Esophagus squamous epithelium (tissue), 5 donors: ENCODE measurements at regions not wholly inside any gene's neighbourhood (a gene's known extent, or its start where the extent isn't known, plus 50 kb on each side); places are given as distances from the start of the nearest gene placed in this dataset.

Experiments used
- DNase-seq: peaks from one replicate; lab custom pipeline; 2025; lab: John Stamatoyannopoulos, UW
- H3K27ac ChIP-seq, 4 donors: fragments of 200-600 bp; sonication (generic); one replicate each; pipeline ENCODE4 v1.5.1; 2016 to 2019; ENCODE audit warnings: mild to moderate bottlenecking in 1 of 4
- H3K27me3 ChIP-seq, 4 donors: fragments of 200-600 bp; sonication (generic); 1 replicate in 3 of 4; 2 replicates in 1 of 4; pipeline versions ENCODE4 v1.5.1 to v1.6.0; 2017 to 2021; ENCODE audit warnings: antibody characterized with exemption in 1 of 4
- H3K36me3 ChIP-seq, 3 donors: fragments of 200-600 bp; sonication (generic); one replicate each; pipeline ENCODE4 v1.5.1; 2016 to 2019
- H3K4me1 ChIP-seq, 3 donors: fragments of 200-600 bp; sonication (generic); one replicate each; pipeline ENCODE4 v1.5.1; 2017 to 2019
- H3K4me3 ChIP-seq, 4 donors: fragments of 200-600 bp; sonication (generic); 1 replicate in 3 of 4; 2 replicates in 1 of 4; pipeline ENCODE4 v1.5.1; 2016 to 2019; ENCODE audit warnings: mild to moderate bottlenecking in 2 of 4, moderate library complexity in 1 of 4
- H3K9me3 ChIP-seq, 3 donors: fragments of 200-600 bp; sonication (generic); one replicate each; pipeline ENCODE4 v1.5.1; 2016 to 2019
- POLR2A ChIP-seq, 4 donors: fragments of 450-650 bp; IDR thresholded peaks; one replicate each; pipeline ENCODE4 v1.6.1; 2017; ENCODE audit warnings: antibody characterized with exemption in 4 of 4, mild to moderate bottlenecking in 4 of 4, moderate library complexity in 3 of 4
- WGBS, 2 donors: methylation state at CpG; one replicate each; pipeline ENCODE4 v1.1.5; 2018; 5-methylcytosine and 5-hydroxymethylcytosine counted together
- intact Hi-C: fragments of 100-400 bp; cut with DNase I; formaldehyde crosslinking; loops from one replicate; pipeline ENCODE4 v1.15.0; 2022
- TF ChIP-seq, protein P1 (sequence below), 6 experiments: fragments of 450-650 bp in 4 of 6; fragments of 200-600 bp in 2 of 6; sonication (generic) in 2 of 6; IDR thresholded peaks; one replicate each; pipeline ENCODE4 v1.5.1; 2016 to 2019; ENCODE audit warnings: antibody characterized with exemption in 6 of 6, mild to moderate bottlenecking in 4 of 6, moderate library complexity in 4 of 6
- donor health status: DM: yes; HTN: yes; CAD: no.

DNA sequence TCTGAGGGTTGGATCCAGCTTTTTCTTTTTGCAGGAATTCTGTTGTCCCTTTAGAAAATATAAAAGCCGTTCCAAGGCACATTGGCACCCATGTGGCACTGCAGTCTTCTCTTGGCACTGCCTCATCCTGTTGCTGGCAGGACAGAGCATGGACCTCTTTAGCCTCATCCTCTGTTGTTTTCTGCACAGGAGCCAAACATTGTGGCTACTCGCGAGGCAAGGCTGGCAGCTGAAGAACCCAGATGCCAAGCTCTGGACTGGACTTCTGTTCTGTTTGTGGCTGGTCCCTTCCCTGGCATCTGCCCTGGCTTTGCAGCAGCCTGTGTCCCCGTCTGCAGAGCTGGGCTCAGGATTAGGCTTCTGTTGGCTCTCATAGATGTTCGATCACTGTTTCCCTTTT, 224.7 kb upstream of the TBC1D5 start:
- no peaks in the 10 kb centered on the region for H3K36me3 ChIP-seq
- H3K27ac ChIP-seq: no peak overlapping the region
- DNase-seq: no peak
- TF ChIP-seq, protein P1, sequence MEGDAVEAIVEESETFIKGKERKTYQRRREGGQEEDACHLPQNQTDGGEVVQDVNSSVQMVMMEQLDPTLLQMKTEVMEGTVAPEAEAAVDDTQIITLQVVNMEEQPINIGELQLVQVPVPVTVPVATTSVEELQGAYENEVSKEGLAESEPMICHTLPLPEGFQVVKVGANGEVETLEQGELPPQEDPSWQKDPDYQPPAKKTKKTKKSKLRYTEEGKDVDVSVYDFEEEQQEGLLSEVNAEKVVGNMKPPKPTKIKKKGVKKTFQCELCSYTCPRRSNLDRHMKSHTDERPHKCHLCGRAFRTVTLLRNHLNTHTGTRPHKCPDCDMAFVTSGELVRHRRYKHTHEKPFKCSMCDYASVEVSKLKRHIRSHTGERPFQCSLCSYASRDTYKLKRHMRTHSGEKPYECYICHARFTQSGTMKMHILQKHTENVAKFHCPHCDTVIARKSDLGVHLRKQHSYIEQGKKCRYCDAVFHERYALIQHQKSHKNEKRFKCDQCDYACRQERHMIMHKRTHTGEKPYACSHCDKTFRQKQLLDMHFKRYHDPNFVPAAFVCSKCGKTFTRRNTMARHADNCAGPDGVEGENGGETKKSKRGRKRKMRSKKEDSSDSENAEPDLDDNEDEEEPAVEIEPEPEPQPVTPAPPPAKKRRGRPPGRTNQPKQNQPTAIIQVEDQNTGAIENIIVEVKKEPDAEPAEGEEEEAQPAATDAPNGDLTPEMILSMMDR (IDR thresholded peaks at IDR 0.05): no peak
- no peak for TF ChIP-seq POLR2A (IDR thresholded peaks at IDR 0.05)
- no peaks in the 10 kb centered on the region for H3K27me3 ChIP-seq
- 82 to 85% methylated on average over 5 of the region's 5 CpGs for WGBS, 2 donors
- H3K9me3 ChIP-seq: no peaks in the 10 kb centered on the region
- H3K4me3 ChIP-seq: no peak overlapping the region
- intact Hi-C loops: no loop called here
- no peaks in the 10 kb centered on the region for H3K4me1 ChIP-seq

DNA sequence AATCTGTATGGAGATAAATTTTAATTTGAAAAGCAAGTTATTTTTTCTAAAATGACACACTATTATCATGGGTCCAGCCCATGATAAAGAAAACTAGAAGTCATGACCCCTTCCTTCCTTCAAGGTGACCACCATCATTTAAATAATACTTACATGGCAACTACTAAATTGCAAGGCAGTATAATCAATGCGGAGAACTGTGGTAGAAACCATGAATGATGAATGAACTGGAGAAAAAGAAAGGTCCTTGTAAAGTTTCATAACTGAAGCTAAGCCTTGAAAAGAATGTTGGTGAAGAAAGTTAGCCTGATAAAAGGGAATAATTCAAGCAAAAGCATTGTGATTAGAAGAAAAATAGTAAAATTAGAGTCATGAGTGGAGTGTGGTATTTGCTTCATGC, 222.9 kb upstream of the TBC1D5 start:
- 81 to 90% methylated on average over 1 of the region's 1 CpG for WGBS, 2 donors
- intact Hi-C loops: no loop called here

DNA sequence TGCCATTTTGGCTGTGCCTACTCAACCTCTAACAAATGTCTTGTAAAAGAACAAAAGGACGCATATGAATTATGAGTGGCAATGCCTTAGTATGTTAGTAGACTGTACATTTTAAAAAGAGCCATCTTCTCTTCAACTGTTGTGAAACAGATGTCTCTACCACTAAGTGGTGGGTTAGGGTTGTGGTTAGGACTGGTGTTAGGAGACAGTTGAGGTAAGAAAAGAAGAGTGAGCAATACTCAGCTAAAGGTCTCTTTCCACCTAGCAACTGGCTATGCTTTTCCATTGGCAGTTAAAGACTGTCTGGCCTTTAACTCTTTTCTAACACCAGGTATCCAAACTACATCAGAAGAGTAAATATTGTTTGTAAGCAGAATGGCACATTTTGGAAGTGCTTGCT, 221.7 kb upstream of the TBC1D5 start:
- intact Hi-C loops: no loop called here
- no peak overlapping the region for H3K27ac ChIP-seq

More for the DNA sequence above, 222.9 kb upstream of the TBC1D5 start:
- Histone ChIP-seq H3K27me3 (no peaks in the 10 kb centered on the region), H3K4me3 (no peak overlapping the region), H3K9me3 (no peaks in the 10 kb centered on the region), H3K36me3 (no peaks in the 10 kb centered on the region), H3K27ac (no peak overlapping the region), H3K4me1 (no peaks in the 10 kb centered on the region)
- TF ChIP-seq POLR2A (IDR thresholded peaks at IDR 0.05): no peak
- TF ChIP-seq, protein P1 (IDR thresholded peaks at IDR 0.05): no peak
- no peak for DNase-seq

DNA sequence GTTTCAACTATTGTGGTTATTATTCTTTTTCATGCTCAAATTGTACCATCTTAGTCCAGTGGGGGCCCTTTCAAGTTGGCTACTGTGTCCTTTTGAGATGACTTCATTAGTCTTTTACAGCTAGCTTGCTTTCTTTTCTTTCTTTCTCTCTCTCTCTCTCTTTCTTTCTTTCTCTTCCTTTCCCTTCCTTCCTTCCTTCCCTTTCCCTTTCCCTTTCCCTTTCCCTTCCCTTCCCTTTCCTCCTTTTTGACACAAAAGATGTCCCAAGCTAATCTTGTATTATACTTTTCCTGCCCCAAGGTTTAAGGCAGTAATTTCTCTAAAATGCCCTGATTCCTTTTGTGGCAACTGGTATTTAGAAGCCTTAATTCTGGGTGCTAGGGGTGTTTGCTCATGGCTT, 213.0 kb upstream of the TBC1D5 start:
- Histone ChIP-seq H3K4me1 (no peaks in the 10 kb centered on the region), H3K27ac (no peak overlapping the region), H3K36me3 (no peaks in the 10 kb centered on the region), H3K27me3 (no peaks in the 10 kb centered on the region), H3K9me3 (no peaks in the 10 kb centered on the region), H3K4me3 (no peak overlapping the region)
- intact Hi-C loops: no loop called here
- no peak for DNase-seq
- TF ChIP-seq POLR2A (IDR thresholded peaks at IDR 0.05): no peak
- TF ChIP-seq, protein P1 (IDR thresholded peaks at IDR 0.05): no peak

More for the DNA sequence above, 221.7 kb upstream of the TBC1D5 start:
- H3K4me3 ChIP-seq: no peak overlapping the region
- no peak for DNase-seq
- H3K27me3 ChIP-seq: no peaks in the 10 kb centered on the region
- no peaks in the 10 kb centered on the region for H3K36me3 ChIP-seq
- no peak for TF ChIP-seq POLR2A (IDR thresholded peaks at IDR 0.05)
- TF ChIP-seq, protein P1 (IDR thresholded peaks at IDR 0.05): no peak
- H3K9me3 ChIP-seq: no peaks in the 10 kb centered on the region
- H3K4me1 ChIP-seq: no peaks in the 10 kb centered on the region
- 74 to 100% methylated on average over 1 of the region's 1 CpG for WGBS, 2 donors

DNA sequence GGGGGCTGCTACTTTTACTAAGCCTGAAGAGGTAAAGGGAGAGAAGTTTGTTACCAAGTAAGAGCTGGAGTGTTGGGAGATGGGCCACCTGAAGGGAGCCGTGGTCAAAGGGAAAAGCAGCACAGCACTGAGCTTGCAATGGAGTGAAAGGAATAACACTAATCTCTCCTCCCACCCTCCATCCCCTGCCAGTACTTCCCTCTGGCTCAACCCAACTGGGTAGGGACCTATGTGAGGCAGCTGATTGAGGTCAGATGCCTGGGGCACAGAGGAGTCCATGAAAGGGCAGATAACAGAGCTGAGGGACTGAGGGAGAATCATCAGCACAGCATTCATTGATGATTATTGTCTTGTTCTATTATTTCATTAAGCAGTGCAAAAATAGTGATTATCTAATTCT, 212.4 kb upstream of the TBC1D5 start:
- Histone ChIP-seq H3K9me3 (no peaks in the 10 kb centered on the region), H3K4me1 (no peaks in the 10 kb centered on the region), H3K36me3 (no peaks in the 10 kb centered on the region), H3K27ac (no peak overlapping the region), H3K27me3 (no peaks in the 10 kb centered on the region), H3K4me3 (no peak overlapping the region)
- no peak for TF ChIP-seq POLR2A (IDR thresholded peaks at IDR 0.05)
- TF ChIP-seq, protein P1 (IDR thresholded peaks at IDR 0.05): no peak
- intact Hi-C loops: no loop called here
- 88 to 89% methylated on average over 1 of the region's 1 CpG for WGBS, 2 donors
- DNase-seq: no peak
